Erythroblast (primary cell): ENCODE measurements at regions not wholly inside any gene's neighbourhood (a gene's known extent, or its start where the extent isn't known, plus 50 kb on each side); places are given as distances from the start of the nearest gene placed in this dataset.

Experiments
- DNase-seq, 2 experiments: peaks; one replicate each; lab custom pipeline; 2025; lab: John Stamatoyannopoulos, UW
- GATA1 ChIP-seq: IDR thresholded peaks from 2 replicates; pipeline ENCODE4 v1.6.1; 2011; ENCODE audit warnings: low read depth, mild to moderate bottlenecking, control low read depth, low read length, moderate library complexity
- POLR2A ChIP-seq: IDR thresholded peaks from 2 replicates; pipeline ENCODE4 v1.6.1; 2011; ENCODE audit warnings: mild to moderate bottlenecking, low read length

DNA sequence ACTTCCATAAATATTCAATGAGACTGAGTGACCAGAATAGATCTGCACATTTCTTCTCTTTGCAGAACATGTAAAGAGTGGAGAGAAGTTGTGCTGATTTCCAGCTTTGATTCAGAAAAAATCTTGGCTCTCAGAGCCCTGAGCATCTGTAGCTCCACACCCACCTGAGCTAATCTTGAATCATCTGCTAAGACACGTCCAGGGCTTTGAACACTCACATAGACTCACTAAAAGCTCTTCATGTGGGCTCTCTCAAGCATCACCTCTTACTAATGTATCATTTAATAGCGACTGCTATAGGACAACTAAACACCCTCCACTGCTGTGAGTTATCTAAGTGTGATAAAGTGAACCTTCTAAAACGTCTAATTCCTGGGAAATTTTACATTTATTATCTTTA is 147.7 kb upstream of the GRIA3 start:
- TF ChIP-seq POLR2A: no peak
- no peak for DNase-seq

DNA sequence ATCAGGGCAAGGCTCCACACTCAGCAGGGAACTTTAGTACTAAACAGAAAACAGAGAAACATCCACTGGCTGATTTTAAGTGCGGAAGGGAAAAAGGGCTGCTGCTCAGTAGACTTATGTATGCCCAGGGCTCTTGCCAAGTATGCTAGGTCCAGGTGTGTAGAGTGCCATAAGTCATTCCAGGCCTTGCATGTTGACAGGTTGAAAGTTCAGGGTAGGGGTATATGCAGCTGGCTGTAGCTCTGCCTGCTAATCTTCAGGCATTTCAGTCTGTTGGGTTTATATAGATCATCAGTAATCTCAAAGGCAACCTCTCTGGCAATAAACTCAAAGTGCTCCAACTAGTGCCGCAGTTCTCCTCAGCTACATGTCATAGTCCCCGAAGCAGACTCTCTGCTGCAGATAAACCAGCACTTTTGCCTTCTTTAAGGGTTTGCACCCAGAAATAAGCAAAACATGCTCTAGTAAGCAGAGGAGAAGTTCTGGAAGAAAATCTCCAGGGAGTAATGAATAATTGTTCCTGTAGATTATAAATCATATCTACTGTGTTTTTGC is 134.9 kb upstream of the GRIA3 start:
- DNase-seq: no peak

DNA sequence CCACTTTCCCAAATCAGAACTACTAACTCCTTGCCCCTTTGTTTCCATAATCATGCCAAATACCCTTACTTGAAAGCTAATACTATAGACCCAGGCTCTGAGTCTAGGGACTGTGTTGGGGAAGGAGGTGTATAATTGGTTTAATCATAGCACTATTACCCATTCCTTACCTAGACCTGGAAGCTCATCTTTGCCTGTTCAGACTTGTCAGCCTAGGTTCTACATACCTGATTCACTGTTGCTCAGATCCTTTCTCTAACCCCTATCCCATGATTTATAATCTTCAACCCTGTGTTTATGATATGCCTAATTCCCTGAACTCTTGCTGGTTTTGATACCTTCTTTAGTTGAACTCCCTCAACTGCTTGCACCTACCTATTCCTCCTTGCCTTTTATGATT is 123.1 kb upstream of the GRIA3 start:
- no peak for TF ChIP-seq GATA1
- no peak for TF ChIP-seq POLR2A

More for the DNA sequence above, 134.9 kb upstream of the GRIA3 start:
- TF ChIP-seq GATA1 (no peak), POLR2A (no peak)

DNA sequence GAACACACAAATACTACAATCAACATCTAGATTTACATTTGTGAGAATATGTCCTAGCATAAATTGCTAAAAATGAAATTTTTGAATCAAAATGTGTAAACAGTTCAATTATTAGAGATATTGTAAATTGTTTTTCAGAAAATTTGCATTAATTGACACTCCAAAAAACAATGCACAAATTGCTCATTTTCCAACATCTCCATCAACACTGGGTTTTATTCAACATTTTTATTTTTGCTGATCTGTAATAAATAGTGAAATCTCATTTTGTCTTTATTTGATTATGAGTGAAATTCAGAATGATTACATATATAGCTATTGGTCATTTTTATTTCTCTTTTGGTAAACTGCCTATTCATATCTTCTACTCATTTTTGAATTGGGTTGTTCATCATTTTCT is 120.0 kb upstream of the GRIA3 start:
- no peak for TF ChIP-seq GATA1
- TF ChIP-seq POLR2A: no peak
- no peak for DNase-seq

More for the DNA sequence above, 123.1 kb upstream of the GRIA3 start:
- no peak for DNase-seq

DNA sequence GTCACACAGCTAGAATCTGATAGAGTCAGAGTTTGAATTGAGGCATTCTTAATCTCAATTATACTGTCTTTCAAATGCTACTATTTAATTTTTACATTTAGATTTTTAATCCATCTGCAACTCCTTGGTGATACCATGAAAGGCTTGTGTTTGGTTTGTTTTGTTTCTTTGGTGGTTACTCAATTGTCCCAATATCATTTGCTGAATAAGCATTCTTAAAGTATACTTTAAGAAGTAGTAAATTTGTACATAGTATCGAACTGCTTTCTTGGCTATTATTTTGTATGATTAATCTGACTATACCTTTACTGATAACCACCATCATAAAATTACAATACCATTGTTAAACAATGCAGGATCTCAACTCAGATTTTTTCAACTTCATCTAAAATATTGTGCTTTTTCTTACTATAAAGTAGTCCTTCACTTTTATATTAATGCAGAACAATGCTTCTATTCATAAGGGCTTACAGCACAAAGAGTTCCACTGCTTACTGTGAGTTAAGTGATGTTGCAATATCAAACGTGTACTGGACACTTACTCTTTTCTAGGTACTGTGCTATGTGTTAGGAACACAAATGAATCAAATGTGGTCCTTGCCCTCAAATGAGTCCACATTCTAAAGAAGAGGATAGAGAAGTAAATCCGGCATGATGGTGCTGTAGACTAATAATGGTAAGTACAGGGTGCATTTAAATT is 111.2 kb upstream of the GRIA3 start:
- no peak for DNase-seq
- TF ChIP-seq POLR2A: no peak
- TF ChIP-seq GATA1: no peak

DNA sequence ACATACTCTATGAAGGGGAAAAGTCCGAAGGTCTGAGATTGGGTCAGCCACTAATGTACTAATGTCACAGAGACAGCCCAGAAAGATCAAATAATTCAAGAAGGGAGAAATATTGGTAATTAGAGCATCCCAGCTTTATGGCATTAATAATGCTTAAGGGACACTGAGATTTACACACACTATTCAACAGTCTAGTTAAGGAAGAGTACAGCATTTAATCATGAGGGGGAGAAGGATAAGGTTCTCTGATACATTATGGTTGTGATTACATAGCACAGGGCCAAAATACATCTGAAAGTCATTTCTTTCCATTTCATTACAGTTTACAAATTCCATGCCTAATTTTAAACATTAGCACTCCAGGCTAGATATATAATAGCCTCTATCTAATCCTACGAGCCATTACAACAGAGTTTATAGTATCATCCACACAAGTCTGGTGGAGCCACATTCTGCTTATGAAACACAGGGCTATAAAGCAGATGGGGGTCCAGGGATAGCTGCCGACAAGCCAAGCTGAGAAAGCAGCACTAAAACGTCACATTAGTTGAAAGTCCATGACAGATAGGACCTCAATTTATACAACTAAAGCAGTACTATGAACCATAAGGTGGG is 108.0 kb upstream of the GRIA3 start:
- DNase-seq: no peak
- TF ChIP-seq POLR2A: no peak
- no peak for TF ChIP-seq GATA1

DNA sequence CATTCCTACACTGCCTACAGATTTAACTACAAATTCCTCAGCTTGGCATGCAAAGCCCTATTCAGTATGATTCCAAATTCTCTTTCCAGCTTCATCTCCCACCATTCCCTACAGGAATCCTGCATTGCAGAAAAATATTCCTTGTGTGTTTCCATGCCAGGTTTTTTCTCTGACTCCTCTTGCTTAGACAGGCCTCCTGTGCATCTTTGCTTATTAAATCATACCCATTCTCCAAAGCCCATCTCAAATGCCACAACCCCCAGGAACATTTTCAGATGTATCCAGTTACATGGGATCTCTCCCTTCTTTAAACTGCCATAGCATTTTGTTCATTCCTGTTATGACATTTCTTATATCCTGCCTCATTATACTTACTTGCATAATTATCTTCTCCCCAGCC is 106.4 kb upstream of the GRIA3 start:
- TF ChIP-seq GATA1 (no peak), POLR2A (no peak)
- DNase-seq: no peak

DNA sequence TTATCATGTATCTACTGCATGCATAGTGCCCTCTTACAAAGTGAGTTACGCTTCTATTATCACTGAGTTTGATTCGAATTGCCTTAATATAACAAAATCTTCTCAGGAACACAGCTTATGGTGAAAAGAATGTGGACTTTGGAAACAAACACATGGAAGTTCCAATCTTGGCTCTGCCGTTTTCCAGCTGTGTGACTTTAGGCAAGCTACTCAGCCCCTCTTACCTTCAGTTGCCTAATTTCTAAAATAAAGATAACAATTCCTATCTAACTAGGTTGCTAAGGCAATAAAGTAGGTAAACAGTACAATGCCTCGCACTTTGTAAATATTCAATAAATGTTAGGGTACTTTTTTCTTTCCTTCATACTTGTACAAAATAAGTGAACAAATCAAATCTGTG is 104.0 kb upstream of the GRIA3 start:
- TF ChIP-seq GATA1: no peak
- no peak for TF ChIP-seq POLR2A

DNA sequence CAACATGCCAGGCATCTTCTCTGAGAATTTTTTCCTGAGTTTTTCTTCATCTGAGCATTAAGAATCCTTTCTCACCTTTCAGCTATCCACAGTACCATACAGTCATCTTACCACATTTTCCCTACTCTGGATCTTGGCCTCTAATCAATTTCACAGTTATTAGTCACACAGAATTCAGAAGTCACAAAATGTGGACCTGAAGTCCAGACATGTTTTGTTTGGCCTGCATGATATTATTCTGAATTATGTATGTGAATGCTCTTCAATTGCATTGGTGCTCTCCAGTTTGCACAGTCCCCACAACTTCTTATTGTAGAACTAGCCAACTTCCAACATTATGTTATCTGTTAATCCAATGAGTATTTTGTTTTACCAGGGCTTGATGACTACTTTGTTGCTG is 102.3 kb upstream of the GRIA3 start:
- no peak for DNase-seq
- TF ChIP-seq POLR2A: no peak

More for the DNA sequence above, 104.0 kb upstream of the GRIA3 start:
- no peak for DNase-seq

DNA sequence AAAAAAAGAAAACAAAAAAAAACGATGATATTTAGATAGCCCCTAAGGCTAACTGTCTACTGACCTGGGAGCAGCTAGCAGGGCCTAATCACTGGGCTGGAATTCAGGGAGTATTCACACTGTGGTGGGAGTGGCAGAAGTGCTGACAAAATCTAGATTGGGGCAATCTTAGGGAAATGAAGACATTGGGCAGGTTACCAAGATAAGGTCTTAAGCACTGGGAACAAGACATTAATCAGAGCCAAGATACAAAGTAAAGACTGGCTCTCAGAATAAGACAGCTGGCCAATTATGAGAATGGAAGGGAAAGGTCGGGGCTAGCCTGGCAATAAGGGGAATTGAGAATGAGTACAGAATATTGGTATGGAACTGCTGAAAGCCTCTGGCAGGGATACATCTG is 100.2 kb upstream of the GRIA3 start:
- TF ChIP-seq GATA1 (no peak), POLR2A (no peak)
- DNase-seq: no peak

DNA sequence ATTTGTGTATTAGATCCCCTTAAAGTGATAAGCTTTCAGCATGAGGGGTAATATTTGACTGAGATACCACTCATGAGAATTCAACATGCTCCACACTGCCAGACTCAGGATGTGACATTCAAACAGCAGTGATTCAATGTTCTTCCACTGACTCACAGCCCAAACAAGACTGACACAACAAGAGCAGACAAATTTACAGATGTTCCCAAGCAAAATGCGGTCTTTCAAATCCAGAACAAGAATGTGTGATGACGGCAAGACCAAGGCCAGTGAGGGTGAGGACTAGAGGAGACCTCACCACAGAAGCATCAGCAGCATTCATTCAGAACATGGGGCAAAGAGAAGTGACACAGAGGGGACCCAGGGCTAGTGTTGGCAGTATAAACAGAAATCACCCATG is 99.3 kb upstream of the GRIA3 start:
- no peak for TF ChIP-seq GATA1
- TF ChIP-seq POLR2A: no peak
- DNase-seq: no peak

DNA sequence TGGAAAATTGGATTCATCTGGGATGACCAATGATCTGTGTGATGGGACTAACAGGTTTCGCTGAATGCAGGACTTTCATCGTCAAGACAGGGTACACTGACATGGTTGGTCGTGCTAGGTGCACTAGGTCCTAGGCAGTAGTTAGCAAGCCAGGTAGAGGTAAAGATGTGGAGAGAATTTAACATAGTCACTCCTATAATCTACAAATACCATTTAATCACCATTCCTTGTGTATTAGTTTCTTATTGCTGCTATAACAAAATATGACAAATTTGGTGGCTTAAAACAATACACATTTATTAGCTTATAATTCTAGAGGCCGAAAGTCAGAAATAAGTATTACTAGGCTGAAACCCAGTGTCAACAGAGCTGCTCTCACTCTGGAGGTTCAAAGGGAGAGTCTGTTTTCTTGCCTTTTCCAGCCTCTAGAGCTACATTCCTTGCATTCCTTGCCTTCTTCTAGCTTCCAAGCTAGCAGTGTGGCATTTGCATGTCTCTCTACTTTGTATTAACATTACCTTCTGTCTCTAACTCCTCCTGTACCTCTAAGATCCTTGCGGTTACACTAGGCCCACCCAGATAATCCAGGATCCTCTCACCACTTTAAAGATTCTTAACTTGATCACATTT is 98.7 kb upstream of the GRIA3 start:
- no peak for DNase-seq
- TF ChIP-seq GATA1: no peak
- TF ChIP-seq POLR2A: no peak

DNA sequence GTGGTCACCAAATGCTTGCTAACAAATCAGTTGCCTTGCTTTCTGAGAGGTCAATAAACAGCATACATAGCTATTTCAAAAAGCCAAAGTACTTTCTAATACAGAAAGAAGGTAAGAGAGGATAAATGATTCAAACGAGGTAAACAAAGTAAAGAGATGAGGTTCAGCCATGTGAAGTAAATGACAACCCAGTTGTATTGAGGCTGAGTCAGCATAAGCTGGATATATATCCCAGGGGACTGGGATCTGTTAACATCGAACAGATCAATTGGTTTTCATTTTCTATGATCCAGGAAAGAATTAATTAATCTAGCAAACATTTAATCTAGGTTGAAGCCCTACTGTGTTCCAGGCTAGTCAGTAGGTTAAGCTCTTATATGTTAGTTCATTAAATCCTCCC is 97.3 kb upstream of the GRIA3 start:
- DNase-seq: no peak
- TF ChIP-seq GATA1 (no peak), POLR2A (no peak)

DNA sequence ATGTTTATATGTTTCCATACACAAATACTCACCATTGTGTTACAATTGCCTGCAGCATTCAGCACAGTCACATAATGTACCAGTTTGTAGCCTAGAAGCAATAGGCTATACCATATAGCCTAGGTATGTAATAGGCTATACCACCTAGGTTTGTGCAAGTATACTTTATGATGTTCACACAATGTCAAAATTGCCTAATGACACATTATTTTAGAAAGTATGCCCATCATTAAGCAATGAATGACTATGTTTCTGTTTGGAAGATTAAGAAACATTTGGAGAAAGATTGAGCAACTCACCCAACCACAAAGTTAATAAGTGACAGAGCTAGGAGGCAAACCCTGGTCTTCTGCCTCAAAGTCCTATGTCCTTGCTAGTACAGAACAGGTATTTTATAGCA is 96.8 kb upstream of the GRIA3 start:
- no peak for DNase-seq
- no peak for TF ChIP-seq GATA1
- no peak for TF ChIP-seq POLR2A
